ENCODE measurements at regions not wholly inside any gene's neighbourhood (a gene's known extent, or its start where the extent isn't known, plus 50 kb on each side); places are given as distances from the start of the nearest gene placed in this dataset.

- DNase-seq, result no peak
These were observed 77.9 kb upstream of the DOCK9 start for GRCh38 chr13:99055735-99056134.

GRCh38 chr13:99056381-99057014, 78.6 kb upstream of the DOCK9 start:
- DNase-seq, result no peak

- no peak for DNase-seq
These were observed 79.6 kb upstream of the DOCK9 start for GRCh38 chr13:99057310-99057975.

GRCh38 chr13:99058527-99059495, 80.9 kb upstream of the DOCK9 start:
- DNase-seq, result no peak

GRCh38 chr13:99059498-99060075, 81.7 kb upstream of the DOCK9 start:
- no peak for DNase-seq

GRCh38 chr13:99061411-99061810, 83.5 kb upstream of the DOCK9 start:
- DNase-seq, result no peak

- DNase-seq, result peak; percentile 8
These were observed 84.7 kb upstream of the DOCK9 start for GRCh38 chr13:99062593-99062992.

GRCh38 chr13:99063178-99063577, 85.3 kb upstream of the DOCK9 start:
- DNase-seq, result no peak

- no peak for DNase-seq
These were observed 86.1 kb upstream of the DOCK9 start for GRCh38 chr13:99063952-99064351.

GRCh38 chr13:99064624-99065234, 86.9 kb upstream of the DOCK9 start:
- DNase-seq, result no peak

- DNase-seq, result no peak
These were observed 87.6 kb upstream of the DOCK9 start for GRCh38 chr13:99065235-99066015.

GRCh38 chr13:99066219-99066618, 88.4 kb upstream of the DOCK9 start:
- no peak for DNase-seq

GRCh38 chr13:99067159-99067985, 89.5 kb upstream of the DOCK9 start:
- no peak for DNase-seq

GRCh38 chr13:99071211-99071610, 93.3 kb upstream of the DOCK9 start:
- DNase-seq, result no peak

GRCh38 chr13:99071666-99072065, 93.8 kb upstream of the DOCK9 start:
- no peak for DNase-seq

- DNase-seq, result no peak
These were observed 94.5 kb upstream of the DOCK9 start for GRCh38 chr13:99072356-99072755.

- DNase-seq, result no peak
These were observed 95.1 kb upstream of the DOCK9 start for GRCh38 chr13:99072941-99073340.

GRCh38 chr13:99074693-99075092, 96.8 kb upstream of the DOCK9 start:
- DNase-seq, result no peak

GRCh38 chr13:99075268-99076191, 97.7 kb upstream of the DOCK9 start:
- DNase-seq, result no peak

Data from midbrain (tissue), 1 donor.